GM21381 (cell line): ENCODE measurements at regions not wholly inside any gene's neighbourhood (a gene's known extent, or its start where the extent isn't known, plus 50 kb on each side); places are given as distances from the start of the nearest gene placed in this dataset.
"Not testable (repeated sequence)": the region's sequence is repeated elsewhere in the genome, so short reads cannot be mapped to it uniquely, and the experiment has no call there.

Experiments used
- ATAC-seq: cut with Tn5 transposase; IDR thresholded peaks from one replicate; pipeline ENCODE4 v1.9.1; 2021; ENCODE audit warnings: mild to moderate bottlenecking, moderate library complexity; ENCODE audit not compliant: unreplicated experiment

DNA sequence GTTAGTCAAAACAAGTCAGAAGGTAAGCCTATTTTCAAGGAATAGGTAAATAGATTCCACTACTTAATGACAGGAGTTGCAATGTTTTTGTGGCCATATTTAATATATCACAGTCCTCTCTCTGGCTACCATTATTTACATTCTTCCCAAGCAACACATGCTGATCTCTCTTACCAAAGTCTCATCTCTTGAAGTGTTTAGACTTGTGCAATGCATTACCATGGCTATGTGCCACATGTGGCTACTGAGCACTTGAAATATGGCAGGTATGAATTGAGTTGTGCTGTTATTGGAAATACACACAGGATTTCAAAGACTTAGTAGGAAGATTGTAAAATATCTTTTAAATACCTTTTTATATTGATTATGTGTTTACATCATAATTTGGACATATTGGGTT lies 262.4 kb upstream of the PDE3A start:
- ATAC-seq = no peak

DNA sequence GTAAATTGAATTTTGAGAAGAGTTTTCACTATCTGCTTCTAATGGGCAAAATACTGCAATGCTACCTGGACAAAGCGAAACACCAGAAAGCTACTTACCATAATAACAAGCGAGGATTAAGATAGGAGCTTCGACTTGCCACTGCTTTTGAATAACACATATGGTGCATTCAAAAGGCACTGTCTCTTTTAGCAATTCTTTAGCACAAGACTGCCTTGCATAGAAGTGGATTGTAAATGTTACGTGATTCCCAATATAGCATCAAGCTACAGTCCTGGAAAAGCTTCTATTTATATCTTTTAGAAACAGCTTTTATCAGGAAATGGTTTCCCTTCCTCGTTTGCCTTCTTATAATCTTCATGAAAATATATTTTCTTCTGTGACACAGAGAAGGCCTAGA lies 258.7 kb upstream of the PDE3A start:
- no peak for ATAC-seq

DNA sequence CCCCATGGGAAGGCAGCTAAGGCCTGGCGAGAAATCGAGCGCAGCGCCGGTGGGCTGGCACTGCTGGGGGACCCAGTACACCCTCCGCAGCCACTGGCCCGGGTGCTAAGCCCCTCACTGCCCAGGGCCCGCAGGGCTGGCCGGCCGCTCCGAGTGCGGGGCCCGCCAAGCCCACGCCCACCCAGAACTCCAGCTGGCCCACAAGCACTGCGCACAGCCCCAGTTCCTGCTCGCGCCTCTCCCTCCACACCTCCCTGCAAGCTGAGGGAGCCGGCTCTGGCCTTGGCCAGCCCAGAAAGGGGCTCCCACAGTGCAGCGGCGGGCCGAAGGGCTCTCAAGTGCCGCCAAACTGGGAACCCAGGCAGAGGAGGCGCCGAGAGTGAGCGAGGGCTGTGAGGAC lies 253.0 kb upstream of the PDE3A start:
- not testable (repeated sequence) for ATAC-seq

DNA sequence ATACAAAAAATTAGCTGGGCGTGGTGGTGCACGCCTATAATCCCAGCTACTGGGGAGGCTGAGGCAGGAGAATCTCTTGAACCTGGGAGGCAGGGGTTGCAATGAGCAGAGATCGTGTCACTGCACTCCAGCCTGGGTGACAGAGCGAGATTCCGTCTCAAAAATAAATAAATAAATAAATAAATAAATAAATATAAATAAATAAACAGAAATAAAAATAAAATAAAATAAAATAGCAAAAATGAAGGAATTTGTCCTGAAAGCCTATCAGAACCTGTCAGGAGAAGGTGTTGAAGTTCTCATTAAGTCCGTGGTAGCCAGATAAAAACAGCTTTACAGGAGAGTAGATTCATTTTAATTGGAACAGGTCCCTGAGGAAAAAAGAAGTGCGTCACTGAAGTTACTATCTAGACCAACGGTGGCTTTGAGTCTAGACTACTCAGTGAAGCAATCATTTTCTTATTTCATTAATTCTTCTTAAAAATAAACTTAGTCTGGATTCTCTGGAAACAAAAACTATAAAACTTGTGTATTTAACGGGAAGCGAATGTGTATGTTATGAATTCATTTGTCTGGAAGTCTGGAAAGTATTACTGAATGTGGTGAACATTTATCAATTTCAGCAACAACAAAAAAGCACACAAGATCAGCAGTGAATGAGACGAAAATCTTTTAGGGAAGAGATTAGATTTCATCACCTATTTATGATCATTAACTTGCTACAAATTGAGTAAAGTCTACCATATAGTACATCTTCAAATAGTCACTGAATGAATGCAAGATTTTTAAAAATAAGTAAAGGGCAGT lies 248.5 kb upstream of the PDE3A start:
- ATAC-seq = no peak

DNA sequence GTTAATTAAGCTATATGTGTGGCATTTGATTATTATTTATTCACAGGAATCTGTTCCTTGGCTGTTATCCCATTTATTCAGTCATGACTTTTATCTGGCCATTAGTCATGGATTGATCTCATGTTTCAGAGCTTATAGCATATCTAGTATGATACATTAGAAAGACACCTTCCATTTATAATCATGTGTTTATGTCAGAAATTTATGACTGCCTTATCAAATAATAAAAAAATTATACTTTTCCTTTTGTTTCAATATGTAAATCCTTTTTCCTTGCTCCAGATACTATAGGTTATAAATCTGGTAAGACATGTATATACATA lies 248.0 kb upstream of the PDE3A start:
- no peak for ATAC-seq

DNA sequence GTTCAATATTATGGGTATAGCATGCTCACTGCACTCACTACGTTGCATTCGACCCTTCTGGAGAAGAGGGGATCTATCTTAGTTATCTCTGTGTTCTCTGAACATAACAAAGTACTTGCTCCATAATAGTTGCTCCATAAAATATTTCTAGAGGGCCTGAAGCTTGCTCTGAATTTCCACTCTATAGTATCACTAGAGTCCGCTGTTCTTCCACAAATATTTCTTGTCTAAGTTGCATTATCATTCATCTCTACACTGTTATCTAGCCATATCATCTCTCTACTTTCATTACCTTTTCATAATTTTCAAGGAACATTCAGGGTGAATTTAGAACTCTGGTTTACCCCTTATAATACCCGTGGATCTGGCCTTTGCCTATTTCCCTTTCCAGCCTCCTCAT lies 246.1 kb upstream of the PDE3A start:
- no peak for ATAC-seq

DNA sequence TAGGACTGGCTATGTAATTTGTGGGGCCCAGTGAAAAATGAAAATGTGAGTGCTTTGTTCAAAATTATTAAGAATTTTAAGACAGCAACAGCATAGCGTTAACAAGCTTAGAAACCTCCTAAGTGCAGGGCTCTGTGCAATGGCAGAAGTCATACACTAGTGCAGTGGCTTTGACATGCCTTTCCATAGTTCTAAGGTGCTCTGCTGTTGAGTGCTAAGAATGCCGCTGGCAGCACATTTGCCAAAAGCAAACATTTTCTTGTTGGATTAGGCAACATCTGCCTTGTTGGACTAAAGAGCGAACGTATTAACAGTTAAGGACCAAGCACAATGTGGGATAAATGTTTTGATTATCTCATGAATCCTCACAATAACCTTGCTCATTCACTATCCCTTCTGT lies 244.9 kb upstream of the PDE3A start:
- no peak for ATAC-seq

DNA sequence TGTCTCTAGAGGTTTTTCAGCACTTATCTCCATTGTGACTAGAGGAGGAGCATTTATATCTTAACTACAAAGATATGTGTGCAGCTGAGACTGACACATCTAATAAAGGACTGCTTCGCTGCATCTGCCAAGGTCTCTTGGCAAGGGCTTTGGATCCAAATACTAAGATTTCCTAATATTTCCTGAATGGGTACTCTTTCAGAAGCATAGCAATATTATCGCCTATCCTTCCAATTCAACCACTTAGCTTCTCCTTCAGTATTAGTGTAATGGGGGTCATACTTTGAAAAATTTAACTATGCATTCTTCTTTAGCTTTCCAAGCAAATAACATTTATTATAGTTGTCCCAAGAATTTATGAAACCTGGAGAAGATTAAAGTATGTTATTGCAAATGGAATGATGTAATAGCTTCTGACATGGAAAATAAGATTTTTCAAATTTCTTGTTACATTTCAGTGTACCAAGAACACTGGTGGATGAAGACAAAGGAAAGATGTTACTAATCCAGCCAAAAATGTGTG lies 243.0 kb upstream of the PDE3A start:
- no peak for ATAC-seq

DNA sequence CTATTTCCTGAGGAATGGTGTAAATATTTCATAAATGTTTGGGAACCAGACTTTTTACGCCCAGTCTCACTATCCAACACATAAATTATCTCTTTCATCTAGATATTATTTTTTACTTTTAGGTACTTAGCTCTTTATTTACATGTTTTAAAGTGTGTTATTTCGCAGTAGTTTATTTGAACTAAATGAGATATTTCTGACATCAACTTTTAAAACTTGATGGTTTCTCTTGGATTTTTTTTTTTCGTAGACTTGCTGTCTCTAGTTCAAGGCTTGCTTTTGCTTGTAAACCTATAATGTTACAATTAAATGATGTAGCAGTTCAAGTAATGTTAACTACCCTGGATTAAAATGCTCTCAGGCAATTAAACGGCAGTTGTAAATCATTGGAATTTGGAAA lies 241.7 kb upstream of the PDE3A start:
- ATAC-seq = no peak

DNA sequence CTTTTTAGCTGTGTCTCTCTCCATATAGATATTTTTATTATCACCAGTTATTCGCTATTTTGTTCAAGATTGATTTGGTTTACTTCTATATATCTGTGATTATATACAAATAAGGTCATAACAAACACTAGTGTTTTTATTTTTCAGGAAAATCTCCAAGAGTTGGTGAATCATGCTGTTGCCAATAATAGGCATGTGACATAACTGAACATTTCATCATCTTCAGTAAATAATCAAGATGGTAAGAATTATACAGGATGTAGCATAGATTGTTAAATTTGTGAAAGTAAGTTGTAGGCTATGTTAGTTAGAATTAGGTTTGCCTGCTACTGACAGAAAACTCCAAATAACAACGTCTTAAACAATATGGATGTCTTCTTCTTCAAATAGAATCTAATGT lies 240.9 kb upstream of the PDE3A start:
- no peak for ATAC-seq

DNA sequence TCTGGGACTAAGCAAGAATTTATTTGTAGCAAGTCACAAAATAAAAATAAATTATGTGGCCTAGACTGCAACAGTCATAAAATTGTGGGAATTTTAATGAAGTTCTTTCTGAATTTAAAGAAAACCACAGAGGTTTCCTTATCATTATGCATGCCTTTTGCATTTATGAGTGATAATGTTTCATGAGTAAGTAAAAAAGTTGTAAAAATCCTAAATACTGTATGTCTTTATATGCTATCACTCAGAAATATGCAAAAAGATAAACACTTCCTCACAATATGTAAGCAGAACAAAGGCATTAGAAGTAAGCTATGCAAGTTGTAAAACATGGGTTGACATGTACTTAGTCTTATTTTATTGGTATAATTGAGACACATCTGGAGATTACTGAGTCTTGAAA lies 239.4 kb upstream of the PDE3A start:
- no peak for ATAC-seq

DNA sequence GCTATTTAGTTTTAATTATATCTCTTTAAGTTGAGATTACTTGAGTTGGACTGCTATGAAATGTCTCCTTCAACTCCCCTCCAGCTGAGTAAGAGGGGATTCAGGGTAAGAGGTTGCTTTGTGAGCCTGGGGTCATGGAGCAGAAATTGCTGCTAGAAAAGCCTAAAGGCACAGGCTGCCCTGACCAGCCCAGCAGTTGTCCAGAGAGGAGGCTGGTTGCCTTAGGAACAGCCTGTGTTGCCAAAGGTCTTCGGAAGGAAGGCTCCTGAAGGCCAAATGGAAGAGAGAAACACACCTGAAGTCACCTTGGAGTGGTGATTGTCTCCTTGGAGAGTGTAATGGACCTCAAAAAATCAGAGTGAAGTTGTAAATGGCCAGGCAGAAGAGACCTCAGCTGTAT lies 235.5 kb upstream of the PDE3A start:
- no peak for ATAC-seq

DNA sequence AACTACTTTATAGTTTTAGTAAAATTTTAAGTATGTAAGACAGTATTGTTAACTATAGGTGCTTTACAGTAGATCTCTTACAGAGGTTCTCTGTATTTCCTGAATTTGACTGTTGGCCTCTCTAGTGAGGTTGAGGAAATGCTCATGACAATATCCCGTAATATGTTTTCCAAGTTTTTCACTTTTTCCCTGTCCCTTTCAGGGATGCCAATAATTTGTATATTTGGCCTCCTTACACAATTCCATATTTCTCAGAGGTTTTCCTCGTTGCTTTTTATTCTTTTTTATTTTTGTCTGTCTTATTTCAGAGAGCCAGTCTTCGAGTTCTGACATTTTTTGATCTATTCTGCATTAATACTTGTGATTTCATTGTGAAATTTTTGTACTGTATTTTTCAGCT lies 233.7 kb upstream of the PDE3A start:
- no peak for ATAC-seq

DNA sequence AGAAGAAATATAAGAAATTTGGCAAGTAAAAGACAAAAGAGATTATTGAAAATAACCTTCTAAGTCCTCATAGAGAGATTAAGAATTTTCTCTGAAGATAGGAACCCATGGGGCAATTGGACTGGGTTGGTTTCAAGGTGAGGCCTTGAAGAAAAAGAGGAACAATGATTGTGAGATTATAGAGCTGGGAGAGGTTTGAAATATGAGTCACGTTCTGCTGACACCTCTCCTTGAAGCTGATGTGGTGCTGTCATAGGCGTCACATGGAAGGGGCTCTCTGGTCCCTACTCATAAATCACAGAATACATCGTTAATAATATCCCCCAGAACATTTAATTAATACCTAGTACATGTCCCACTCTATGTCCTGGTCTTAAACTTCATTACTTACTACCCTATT lies 227.6 kb upstream of the PDE3A start:
- no peak for ATAC-seq

DNA sequence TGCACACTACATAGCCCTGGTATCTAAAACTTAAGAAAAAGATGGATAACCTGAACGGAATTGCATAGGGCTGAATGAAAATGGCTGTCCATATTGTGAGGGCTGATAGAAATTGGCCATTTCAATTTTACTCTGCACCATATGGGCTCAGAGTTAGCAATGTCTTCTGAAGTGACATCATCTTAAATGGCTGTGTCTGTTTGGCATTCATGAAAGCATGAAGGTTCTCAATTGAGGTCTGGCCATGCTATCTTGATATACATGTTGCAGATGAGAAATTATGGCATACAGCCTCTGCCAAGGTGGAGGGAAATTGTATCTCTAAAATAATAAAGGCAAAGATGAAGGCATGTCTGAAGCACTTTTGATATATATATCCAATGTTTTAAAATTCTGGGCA lies 226.0 kb upstream of the PDE3A start:
- no peak for ATAC-seq

DNA sequence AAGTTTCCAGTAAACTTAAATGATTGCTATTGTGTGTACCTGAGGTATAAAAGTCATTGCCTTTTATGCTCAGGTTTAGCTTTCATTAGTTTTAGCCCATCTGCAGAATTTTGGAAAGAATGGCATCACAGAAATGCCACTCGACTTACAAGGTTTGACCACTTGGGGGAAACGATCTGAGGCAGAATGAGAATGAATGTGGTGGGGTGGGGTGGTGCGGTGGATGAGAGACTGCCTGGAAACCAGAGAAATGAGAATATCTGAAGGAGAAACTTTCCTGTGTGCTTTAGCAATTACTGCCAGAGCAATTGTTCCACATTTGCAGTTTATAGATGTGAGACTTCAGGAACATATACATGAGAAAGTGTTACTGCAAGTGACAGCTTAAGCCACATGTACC lies 225.4 kb upstream of the PDE3A start:
- no peak for ATAC-seq

DNA sequence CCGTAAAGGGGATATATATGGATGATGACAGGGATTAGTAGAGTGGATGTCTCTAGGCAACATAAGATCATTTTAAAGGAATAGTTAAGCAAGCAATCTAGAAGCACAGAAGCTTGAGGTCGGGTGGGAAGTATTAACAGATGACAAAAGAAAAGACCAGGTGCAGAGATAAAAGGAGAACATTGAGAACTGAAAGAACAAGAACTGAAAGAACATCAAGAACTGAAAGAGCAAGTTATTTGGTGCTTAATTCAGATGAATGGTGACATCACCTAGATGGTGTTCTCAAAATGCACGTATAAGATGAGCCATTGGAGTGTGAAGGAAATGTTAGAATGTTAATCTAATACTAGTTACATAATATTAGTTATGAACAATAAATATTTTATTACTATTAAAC lies 224.0 kb upstream of the PDE3A start:
- ATAC-seq = no peak

DNA sequence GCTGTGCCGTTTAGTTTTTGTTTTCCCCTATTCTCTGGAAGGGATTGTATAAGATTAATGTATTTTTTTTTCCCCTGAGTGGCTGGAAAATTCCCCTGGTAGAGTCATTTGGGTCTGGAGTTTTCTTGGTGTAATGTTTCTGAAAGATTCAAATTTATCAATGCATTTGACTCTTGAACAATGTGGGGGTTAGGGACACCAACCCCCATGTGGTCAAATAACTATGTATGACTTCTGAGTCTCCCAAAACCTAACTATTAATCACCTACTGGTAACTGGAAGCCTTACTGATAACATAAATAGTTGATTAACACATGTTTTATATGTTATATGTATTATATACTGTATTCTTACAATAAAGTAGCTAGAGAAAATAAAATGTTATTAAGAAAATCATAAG lies 220.1 kb upstream of the PDE3A start:
- ATAC-seq = no peak

DNA sequence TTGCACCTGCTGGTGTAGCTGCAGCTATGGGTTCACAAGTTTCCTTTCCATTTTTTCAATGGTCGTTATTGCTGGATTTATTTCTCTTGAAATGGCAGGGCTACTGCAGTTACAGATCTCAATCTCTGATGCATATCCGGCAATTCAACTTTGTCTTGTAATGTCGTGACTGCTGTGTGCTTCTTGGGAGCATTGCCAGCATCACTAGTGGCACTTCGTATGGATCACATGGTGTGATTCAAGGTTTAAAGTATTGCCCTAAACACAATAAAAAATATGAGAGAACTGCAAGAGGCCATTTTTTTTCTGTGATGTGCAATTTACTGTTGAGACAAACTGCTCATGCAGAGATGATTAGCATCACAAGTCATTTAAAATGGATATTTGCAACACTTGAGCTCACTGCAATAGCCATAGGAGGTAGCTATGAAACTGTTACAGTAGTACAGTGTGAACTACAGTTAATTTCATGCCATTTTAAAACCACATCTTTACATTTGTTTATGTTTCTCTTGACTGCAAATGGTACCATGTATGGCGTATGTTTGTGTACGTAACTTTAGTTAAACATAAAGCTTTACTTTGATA lies 217.4 kb upstream of the PDE3A start:
- no peak for ATAC-seq

DNA sequence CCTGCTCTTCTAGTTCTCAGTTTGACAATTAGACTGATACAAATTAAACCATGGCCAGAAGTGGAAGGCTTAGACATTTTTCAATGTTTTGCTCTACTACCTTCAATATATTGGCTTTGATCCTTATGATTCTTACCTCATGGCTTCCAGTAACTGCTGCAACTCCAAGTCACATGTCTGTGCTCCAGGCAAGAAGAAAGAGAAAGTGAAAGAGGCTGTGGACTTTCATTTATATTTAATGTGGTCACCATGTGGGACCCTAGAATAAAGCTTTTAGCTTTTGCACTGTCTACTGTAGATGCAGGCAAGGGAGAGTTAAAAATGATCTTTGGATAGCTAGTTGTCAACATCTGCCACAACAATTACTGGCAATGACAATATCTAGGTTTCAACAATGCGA lies 214.3 kb upstream of the PDE3A start:
- no peak for ATAC-seq

DNA sequence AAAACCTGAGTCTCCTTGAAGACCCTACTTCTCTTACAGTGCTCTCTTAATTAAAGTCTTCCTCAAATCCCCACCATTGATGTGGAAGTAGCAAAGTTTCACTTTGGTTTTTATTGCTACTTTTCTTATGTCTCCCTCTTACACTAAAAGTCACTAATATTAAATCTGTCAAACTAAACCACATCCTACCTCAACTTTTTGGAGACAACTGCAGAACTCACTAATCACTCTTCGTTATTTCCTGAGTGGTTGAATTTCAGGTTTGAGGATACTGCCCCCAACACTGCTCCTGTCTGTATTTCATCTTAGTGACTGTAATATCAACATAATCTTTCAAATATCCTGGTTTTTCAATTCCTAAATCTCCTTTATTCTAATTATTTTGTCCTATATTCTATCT lies 213.0 kb upstream of the PDE3A start:
- ATAC-seq = no peak

DNA sequence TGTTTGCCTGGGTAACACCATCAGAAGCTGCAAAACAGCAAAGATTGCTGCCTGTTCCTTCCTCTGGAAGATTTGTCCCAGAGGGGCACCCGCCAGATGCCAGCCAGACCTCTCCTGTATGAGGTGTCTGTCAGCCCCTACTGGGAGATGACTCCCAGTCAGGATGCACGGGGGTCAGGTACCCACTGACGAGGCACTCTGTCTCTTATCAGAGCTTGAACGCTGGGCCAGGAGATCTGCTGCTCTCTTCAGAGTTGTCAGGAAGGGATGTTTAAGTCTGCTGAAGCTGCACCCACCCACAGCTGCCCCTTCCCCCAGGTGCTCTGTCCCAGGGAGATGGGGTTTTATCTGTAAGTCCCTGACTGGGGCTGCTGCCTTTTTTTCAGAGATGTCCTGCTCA lies 207.4 kb upstream of the PDE3A start:
- ATAC-seq = not testable (repeated sequence)
